ENCODE measurements at regions not wholly inside any gene's neighbourhood (a gene's known extent, or its start where the extent isn't known, plus 50 kb on each side); places are given as distances from the start of the nearest gene placed in this dataset.

GRCh38 chr10:111926286-111926685, 257.3 kb downstream of the GPAM start:
- TF ChIP-seq POLR2A (IDR thresholded peaks at IDR 0.05): no peak
- TF ChIP-seq CTCF (IDR thresholded peaks at IDR 0.05): no peak
- TF ChIP-seq EP300 (IDR thresholded peaks at IDR 0.05): no peak
